SHP77 treated with DMSO at 0.1 percent for 48 hours (cell line): ENCODE measurements at regions not wholly inside any gene's neighbourhood (a gene's known extent, or its start where the extent isn't known, plus 50 kb on each side); places are given as distances from the start of the nearest gene placed in this dataset.
A peak's percentile ranks its signal among the peaks of the same experiment; 100 is the strongest.

Source experiments
- DNase-seq: peaks from one replicate; lab custom pipeline; 2025; lab: John Stamatoyannopoulos, UW

- no peak for DNase-seq
These were observed 77.9 kb upstream of the LINGO1 start for GRCh38 chr15:77710637-77711036.

- no peak for DNase-seq
These were observed 77.5 kb upstream of the LINGO1 start for GRCh38 chr15:77710206-77710605.

GRCh38 chr15:77709135-77709886, 76.6 kb upstream of the LINGO1 start:
- DNase-seq, result no peak

GRCh38 chr15:77706482-77707244, 74.0 kb upstream of the LINGO1 start:
- DNase-seq, result no peak

GRCh38 chr15:77702211-77702957, 69.7 kb upstream of the LINGO1 start:
- DNase-seq, result no peak

- DNase-seq, result no peak
These were observed 65.8 kb upstream of the LINGO1 start for GRCh38 chr15:77698481-77698880.

GRCh38 chr15:77697893-77698292, 65.2 kb upstream of the LINGO1 start:
- no peak for DNase-seq

GRCh38 chr15:77696871-77697270, 64.2 kb upstream of the LINGO1 start:
- DNase-seq, result no peak

GRCh38 chr15:77695961-77696582, 63.4 kb upstream of the LINGO1 start:
- peak; percentile 2 for DNase-seq

- DNase-seq, result no peak
These were observed 62.8 kb upstream of the LINGO1 start for GRCh38 chr15:77695548-77695947.

GRCh38 chr15:77693576-77693975, 60.9 kb upstream of the LINGO1 start:
- no peak for DNase-seq

GRCh38 chr15:77692614-77693013, 59.9 kb upstream of the LINGO1 start:
- DNase-seq, result no peak

- no peak for DNase-seq
These were observed 58.9 kb upstream of the LINGO1 start for GRCh38 chr15:77691607-77692006.

GRCh38 chr15:77689821-77690220, 57.1 kb upstream of the LINGO1 start:
- DNase-seq, result no peak

GRCh38 chr15:77688693-77689092, 56.0 kb upstream of the LINGO1 start:
- DNase-seq, result no peak

GRCh38 chr15:77688266-77688665, 55.6 kb upstream of the LINGO1 start:
- DNase-seq, result no peak

- DNase-seq, result no peak
These were observed 52.5 kb upstream of the LINGO1 start for GRCh38 chr15:77685082-77685815.

GRCh38 chr15:77684341-77685081, 51.8 kb upstream of the LINGO1 start:
- DNase-seq, result no peak

- DNase-seq, result no peak
These were observed 49.9 kb upstream of the LINGO1 start for GRCh38 chr15:77682564-77682963.
